ENCODE measurements at regions not wholly inside any gene's neighbourhood (a gene's known extent, or its start where the extent isn't known, plus 50 kb on each side); places are given as distances from the start of the nearest gene placed in this dataset.

GRCh38 chr13:31930490-31930889 lies 101.1 kb upstream of the FRY start:
- no peak for DNase-seq

GRCh38 chr13:31930901-31931522 lies 100.6 kb upstream of the FRY start:
- DNase-seq: peak; percentile 24

- DNase-seq: no peak
Observed at GRCh38 chr13:31937436-31937835, 94.1 kb upstream of the FRY start.

GRCh38 chr13:31940076-31940475 lies 91.5 kb upstream of the FRY start:
- DNase-seq: no peak

GRCh38 chr13:31943591-31943990 lies 88.0 kb upstream of the FRY start:
- DNase-seq: no peak

- DNase-seq: no peak
Observed at GRCh38 chr13:31944262-31945160, 87.1 kb upstream of the FRY start.

- no peak for DNase-seq
Observed at GRCh38 chr13:31945202-31945961, 86.2 kb upstream of the FRY start.

- no peak for DNase-seq
Observed at GRCh38 chr13:31946091-31946770, 85.3 kb upstream of the FRY start.

- no peak for DNase-seq
Observed at GRCh38 chr13:31947105-31947504, 84.5 kb upstream of the FRY start.

GRCh38 chr13:31947506-31947905 lies 84.1 kb upstream of the FRY start:
- no peak for DNase-seq

- no peak for DNase-seq
Observed at GRCh38 chr13:31949486-31949885, 82.1 kb upstream of the FRY start.

GRCh38 chr13:31950111-31950815 lies 81.3 kb upstream of the FRY start:
- no peak for DNase-seq

GRCh38 chr13:31951215-31951678 lies 80.3 kb upstream of the FRY start:
- DNase-seq: no peak

GRCh38 chr13:31952641-31953380 lies 78.8 kb upstream of the FRY start:
- no peak for DNase-seq

GRCh38 chr13:31955101-31955500 lies 76.5 kb upstream of the FRY start:
- DNase-seq: no peak

GRCh38 chr13:31955741-31956140 lies 75.8 kb upstream of the FRY start:
- DNase-seq: no peak

- DNase-seq: no peak
Observed at GRCh38 chr13:31956980-31957644, 74.5 kb upstream of the FRY start.

GRCh38 chr13:31957772-31958171 lies 73.8 kb upstream of the FRY start:
- DNase-seq: no peak

- DNase-seq: no peak
Observed at GRCh38 chr13:31962731-31963370, 68.7 kb upstream of the FRY start.

- DNase-seq: no peak
Observed at GRCh38 chr13:31963631-31964030, 67.9 kb upstream of the FRY start.
